ENCODE measurements at regions not wholly inside any gene's neighbourhood (a gene's known extent, or its start where the extent isn't known, plus 50 kb on each side); places are given as distances from the start of the nearest gene placed in this dataset.

DNA sequence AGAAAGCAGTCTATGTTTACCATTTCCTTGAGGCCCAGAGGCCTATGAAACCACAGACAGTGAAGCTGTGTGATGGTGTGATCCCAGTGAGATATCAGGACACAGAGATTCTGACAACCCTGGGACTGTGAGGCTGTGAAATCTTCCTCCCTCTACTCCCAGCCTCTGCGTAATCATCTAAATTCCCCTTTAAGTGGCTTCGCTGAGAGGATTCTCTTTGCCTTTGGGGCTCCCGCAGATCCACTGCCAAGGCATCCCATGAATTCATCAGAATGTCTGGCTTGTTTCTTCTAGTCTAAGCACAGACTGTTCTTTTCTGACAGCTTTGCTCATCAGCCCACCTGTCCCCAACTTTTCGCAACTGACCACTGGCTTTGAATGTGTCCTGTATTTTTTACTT, 901.2 kb upstream of the NR2F2 start:
- peak; percentile 87 for DNase-seq (ENCODE audit: low read depth)

DNA sequence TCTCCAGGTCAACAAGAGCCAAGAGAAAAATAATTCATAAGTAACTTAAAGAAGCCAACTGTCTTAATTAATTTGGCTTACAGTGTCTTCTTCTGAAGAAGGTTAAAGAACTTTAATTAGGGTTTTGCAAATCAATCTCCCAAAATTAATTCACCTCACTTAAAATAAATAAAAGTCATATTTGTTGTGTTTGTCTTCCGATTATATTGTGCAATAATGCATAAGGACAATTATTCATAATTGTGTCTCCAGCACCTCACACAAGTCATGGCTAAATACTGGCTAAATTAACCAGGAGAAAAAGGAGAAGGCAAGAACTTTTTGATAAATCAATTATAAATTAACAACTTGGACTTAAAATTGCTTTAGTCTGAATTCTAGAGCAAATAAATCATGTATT, 899.0 kb upstream of the NR2F2 start:
- DNase-seq (ENCODE audit: low read depth): no peak

DNA sequence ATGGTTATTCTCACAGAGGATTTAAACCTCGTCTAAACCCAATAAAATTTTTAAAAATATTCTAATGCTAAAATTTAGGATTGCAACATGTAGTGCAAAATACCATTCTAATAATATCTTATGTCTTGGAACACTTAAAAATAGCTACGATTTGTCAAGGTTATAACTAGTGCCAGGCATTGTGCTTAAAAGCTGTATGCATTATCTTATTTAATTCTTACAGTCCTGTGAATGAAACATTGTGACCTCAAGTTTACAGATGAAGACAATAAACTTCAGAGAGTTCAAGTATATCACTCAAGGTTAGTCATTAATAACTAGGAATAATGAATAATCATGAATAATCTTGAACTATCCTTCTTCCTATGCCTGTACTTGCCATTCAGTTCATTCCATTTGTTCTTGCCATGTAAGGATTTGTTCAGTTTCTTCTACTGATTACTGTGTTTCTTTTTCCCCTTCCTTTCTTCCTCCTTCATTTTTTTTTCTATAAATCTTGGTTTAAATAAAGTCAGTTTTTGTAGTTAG, 897.6 kb upstream of the NR2F2 start:
- no peak for DNase-seq (ENCODE audit: low read depth)

DNA sequence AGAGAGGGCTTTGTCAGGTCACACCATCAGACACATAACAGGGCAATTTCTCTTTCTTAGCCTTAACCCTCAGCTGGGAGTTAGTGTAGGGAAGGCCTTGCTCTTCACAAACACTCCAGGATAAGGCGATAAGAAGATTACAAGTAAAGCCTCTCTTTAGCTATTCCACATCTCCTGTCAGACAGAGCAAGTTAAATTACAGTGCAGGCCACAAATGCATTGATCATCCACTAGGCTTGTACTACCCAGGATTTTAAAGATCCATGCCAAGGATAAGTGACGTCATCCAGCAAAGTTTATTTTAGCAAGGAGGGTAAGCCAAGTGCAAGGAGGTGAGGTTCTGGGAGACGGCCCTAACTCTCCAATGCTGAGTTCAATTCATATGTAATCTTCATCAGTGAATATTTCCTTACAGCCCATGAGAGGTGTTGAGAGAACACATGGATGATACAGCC, 890.6 kb upstream of the NR2F2 start:
- no peak for DNase-seq (ENCODE audit: low read depth)

DNA sequence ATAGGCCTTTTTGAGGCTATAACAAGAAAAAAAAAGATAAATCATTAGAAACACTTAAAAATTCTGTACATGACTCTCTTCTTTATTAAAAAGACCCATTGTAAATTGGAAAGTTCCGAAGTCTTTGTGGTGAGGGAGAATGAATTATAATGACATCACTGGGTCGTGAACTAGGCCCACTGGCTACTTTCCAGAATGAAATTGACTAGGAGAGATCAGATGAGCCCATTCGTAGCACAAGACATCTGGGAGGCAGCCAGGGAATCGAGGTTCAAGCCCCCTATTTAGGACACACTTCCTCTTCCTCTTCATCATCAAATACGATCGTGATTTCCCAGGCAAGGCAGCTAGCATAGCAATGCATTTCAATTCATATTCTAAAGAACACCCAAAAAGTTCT, 889.8 kb upstream of the NR2F2 start:
- no peak for DNase-seq (ENCODE audit: low read depth)

DNA sequence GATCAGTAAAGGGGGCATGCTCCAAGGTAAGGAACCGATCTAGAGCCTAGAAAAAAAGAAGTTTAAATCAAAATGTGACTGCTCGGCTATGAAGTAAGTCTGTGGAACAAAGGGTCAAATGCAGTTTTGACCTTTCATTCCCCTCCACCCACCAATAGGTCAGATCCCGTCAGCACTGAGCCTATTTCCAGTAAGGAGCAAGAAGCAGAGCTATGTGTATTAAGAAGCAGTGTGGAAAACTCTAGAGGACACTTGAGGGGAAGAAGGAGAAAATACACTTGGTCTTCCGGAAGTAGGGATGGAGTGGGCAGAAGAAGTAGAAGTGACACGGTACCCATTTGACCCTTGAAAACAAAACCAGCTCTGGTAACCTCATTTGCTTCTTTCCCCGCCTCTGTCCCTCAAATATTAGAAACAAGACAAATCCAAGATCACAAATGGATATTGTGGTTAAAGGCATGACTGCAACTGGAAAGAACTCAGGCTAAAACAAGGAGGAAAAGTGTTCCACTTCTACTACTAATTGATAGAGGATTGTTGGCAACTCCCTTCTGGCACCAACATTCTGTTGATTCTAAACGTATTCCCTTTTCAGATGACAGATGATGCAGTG, 888.3 kb upstream of the NR2F2 start:
- no peak for DNase-seq (ENCODE audit: low read depth)

DNA sequence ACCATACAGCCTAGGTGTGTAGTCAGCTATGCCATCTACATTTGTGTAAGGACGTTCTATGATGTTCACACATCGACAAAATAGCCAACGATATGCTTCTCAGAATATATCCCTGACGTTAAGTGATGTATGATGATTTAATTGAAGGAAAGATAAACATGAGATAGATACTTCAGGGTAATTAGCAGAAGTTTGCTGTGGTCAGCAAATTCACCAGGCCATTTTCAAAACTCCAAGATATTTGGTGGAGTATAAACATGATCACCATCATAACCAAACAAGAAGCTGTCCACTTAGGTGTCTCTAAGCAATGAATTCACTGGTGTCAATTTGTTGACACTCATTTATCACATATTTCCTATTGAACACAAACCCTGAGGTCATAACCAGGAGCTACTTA, 885.6 kb upstream of the NR2F2 start:
- no peak for DNase-seq (ENCODE audit: low read depth)

DNA sequence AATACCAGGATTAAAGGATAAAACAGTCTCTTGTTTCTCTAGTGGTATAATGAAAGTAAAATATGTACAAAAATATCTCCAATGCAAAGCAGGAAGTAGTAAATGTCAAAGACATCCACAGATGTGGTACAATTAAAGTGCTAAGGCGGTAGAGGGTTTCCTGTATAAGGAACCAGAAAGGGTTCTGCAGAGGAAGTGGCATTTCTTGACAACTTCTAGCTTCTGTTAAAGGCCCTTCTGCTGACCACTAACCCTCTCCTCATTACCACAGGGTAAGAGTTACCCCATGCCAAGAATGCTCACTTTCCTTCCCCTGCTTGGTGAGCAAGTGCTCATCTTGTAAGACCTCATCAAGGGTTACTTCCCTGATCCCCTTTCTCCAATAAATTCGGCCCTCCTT, 883.6 kb upstream of the NR2F2 start:
- DNase-seq (ENCODE audit: low read depth): no peak

DNA sequence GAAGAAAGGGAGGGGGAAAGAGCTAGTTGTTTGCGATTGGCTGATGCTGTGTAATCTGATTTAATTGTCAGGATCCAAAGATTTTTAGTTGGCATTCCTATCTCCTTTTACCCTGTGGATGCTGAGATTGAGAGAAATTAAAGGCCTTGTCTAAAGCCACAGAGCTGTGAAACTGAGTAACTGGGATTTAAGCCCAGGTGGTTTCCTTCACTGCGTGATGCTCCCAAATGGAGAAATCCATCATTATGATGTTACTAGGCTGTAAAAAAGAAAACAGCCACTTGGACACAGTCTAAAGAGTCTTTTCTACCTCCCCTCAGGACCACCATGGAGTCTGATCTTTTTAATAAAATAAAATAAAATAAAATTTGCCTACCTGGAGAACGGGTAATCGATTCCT, 883.0 kb upstream of the NR2F2 start:
- DNase-seq (ENCODE audit: low read depth): no peak

DNA sequence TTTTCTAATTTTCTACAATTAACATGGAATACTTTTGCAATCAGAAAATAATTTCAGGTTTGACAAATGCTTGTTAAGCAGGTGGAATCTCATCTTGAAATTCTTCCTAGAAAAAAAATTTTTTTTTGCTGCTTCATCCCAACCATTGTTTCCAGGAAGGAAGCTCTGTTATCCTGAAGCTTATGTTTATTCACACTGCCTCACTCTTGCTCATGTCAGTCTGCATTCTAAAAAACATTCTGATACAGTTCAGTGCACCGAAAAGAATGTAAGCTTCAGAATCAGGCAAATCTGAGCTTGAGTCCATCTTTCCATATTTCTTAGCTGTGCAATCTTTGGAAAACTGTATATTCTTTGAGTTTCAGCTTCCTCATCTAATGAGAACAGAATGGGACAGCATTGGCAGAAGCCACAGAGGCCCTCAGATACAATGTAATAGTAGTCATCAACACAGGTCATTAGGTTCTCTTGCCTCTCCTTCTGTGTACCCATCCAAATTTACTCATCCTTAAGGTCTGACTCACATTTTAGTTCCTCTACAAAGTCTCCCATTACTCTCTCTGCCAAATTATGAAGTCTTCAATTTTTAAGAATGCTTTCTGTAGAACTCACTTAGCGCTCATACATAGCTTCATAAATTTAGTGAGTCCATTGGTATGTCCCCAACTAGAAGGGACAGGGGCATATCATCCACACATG, 881.8 kb upstream of the NR2F2 start:
- DNase-seq (ENCODE audit: low read depth): peak; percentile 34

DNA sequence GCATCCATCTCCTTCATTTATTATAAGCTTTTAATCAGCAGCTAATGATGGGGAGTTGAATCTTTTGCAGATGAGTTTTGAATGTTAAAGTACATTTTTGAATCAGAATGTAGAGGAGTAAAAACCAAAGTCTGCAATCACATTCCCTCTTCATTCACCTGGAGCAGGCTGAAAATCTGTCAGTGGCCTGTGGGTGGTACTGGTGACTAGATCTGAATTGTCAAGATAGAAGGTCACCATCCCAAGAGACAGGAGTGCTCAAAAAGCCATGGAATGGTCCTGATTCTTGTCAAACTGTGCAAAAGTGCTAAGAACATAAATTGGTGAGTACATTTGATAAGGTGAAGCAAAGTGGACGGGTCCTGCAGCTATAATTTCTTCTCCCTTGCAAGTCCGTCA, 881.3 kb upstream of the NR2F2 start:
- no peak for DNase-seq (ENCODE audit: low read depth)

DNA sequence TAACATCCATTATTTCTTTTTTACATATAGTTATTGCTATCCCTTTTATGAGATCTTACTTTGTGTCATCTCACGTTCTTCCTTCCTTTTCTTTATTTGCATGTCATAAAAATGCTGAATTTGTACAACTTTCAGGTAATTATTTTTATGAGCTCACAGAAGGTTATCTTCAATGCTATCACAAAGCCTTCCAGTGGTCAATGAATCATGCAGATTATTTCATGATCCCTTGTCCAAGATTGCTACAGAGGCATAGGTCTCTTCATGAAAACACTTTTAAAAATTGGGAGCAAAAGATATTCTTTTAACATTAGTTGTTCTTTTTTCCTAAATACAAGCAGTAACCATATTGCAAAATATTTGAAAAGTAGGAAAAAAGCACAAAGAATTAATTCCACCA, 880.1 kb upstream of the NR2F2 start:
- DNase-seq (ENCODE audit: low read depth): no peak

DNA sequence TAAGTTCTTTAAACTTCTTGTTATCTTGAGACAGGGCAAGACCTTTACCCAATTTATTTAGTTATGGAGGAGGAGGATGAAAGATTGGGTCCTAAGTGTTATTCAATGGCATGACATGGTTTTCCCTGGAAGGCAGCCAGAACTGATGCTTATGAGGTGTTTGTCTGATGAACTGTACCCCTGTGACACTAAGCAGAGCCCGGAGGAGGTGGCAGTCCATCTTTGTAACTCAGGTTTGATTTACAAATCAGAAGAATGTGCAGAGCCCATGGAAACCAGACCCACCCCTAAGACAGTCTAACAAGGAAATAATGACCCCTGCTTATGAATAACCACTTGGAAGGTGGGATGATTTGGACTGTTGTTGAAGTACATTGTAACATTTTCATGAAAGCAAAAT, 878.6 kb upstream of the NR2F2 start:
- DNase-seq (ENCODE audit: low read depth): no peak

DNA sequence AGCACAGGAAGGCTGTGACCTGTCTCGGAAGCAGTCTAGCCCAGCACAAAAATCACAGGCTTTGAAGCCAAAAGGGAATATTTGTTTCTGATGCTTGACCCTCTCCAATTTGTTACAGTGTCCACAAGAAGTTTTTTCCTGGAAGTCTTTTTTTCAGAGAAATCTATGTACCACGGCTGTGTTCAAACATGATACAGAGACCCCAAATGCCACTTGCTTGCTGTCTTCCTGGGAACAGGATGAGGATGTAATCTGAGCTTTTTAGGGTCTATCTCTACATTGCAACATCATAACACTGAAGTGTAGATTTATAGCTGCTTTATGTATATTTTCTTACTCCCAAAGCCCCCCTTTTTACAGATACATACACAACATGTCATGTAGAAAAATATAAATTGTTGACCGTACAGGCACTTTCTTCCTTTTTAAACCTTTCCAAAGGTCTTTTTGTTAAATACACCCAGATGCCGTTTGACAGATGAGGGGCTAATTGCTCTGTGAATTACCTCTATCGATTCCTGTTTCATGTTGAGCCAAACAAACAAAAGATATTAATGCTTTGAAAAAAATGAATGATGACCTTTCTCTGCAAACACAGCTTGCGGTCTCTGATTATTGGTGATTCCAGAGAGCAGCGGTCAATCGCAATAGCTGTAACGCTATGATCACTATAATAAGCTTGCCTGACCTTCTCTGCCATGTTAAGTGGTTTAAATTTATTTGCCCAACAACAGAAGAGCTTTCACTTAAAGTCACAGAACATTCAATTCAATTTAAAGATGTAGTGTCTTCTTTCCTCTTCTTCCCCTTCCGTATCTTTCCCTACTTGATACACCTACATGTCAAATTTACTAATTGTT, 875.9 kb upstream of the NR2F2 start:
- DNase-seq (ENCODE audit: low read depth): no peak

DNA sequence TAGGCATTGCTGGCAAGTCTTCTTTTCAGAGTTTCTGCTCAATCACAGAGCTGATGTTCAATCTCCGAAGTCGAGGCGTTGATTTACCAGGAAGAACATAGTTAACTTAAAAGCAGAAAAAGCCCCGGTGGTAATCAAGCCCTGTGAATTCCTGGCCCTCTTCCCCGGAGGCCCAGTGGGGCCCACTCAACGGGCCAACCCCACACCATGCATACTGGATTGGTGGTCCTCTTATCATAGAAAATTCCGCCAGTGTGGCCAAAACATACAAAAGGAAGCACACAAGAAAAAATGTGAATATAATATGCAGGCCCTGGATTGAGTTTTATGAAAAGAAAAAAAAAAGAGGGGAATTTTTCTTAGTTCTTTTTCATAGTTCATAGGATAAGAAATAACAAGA, 873.0 kb upstream of the NR2F2 start:
- no peak for DNase-seq (ENCODE audit: low read depth)

DNA sequence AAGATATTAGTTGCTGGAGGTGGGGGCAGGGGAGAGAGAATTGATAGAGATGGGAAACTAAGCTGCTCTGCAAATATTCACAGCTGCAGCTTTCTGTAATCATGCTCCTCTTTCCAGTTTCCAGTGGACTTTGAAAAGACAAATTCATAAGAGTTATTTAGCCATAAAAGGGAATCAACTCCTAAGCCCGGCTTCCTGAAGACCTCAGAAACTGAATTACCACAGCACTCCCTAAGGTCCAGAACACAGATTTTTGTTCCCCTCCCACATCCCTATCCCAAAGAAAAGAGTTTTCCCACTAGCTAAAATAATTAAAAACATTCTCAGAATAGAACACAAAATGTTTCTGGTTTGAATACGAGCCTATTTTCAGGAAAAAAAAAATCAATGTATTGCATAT, 871.8 kb upstream of the NR2F2 start:
- no peak for DNase-seq (ENCODE audit: low read depth)

DNA sequence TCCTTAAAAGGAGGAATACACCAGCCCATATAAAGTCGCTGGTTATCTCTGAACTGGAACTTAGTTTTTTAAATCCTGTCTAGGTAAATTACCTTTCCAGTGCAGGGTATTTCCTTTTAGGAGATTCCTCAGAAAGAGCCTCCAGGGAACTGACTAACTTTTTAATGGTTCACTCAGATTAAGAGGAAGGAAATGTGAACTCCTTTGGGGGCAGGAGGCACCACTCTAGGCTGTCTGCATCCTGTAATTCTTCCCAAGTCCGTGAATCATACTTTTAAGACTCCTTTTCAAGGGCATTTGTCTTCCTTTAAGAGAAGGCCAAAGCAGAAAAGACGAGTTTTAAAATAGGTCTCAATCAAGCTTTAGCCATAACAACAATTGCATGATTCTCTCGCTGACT, 871.2 kb upstream of the NR2F2 start:
- DNase-seq (ENCODE audit: low read depth): peak; percentile 23

DNA sequence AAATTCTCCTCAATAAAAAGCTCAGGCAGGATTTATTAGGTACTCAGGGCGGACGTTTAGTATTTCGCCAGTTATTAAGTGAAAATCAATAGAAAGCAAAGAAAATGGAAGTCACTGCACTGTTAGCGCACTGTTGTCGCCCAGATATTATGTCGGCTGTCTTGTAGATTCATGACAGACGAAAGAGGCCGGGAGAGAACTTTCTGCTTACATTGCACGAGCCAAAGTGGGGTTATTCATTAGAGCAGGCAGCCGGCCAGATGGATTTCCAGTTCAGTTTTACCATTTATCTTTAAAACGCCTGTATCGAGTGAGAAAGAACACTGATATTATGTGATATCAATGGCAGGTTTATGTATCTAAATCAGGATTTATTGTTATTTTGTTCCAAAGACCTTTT, 866.0 kb upstream of the NR2F2 start:
- no peak for DNase-seq (ENCODE audit: low read depth)

DNA sequence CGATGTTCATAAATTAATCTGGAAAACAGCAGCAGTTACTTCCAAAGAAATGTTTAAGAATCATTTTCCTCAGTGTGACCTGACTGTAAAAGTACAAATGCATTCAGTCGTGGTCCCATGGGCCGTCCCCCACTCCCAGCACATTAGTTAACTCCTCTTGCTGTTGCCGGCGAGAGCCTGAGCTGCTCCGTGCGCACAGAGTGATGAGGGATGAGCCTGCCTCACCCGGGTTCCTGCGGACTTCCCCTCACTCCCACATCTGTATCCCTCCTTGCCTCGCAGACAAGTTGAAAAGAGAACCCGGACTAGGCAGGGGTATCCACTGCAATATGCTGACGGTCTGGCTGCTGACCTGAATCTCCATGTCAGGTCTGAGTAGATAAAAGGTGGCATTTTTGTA, 861.7 kb upstream of the NR2F2 start:
- no peak for DNase-seq (ENCODE audit: low read depth)

DNA sequence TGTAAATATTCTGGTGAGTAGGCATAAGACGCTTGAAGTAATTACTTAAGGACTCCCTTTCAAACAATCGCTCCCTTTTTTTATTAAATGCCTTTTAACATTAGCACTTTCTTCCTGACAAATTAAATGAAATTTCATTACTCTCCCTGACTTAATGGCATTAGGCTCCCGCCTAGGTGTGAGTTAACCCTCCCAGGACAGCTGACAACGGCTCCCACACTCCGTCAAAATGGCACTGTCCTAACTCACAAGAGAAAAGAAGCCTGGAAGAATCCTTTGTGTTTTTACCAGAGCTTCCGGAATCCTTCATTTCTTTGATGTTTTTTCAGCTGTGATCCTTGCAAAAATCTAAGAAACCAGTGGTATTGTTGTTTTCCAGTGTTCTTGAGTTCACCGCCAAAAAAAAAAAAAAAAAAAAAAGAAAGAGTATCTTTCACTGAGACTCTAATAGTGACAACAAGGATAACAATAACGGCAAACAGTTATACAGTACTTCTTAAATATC, 861.0 kb upstream of the NR2F2 start:
- DNase-seq (ENCODE audit: low read depth): peak; percentile 18

DNA sequence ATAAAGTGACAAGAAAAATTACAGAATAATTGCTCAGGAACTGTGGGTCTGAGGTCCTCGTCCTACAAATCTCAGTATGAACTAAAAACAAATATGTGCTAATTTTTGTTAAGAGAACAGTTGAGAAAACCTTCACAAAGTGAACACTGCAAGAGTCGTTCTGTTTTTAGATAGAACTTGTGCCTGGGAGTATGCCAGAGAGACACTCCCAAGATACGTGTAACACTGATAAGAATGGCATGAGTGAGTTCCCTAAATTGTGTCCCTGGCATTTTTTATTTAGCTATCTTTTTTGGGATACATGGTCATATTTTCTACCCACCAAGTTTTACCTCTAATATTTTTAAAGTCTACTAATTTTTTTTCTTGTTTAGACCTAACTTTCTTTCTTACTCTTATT, 860.0 kb upstream of the NR2F2 start:
- DNase-seq (ENCODE audit: low read depth): no peak

DNA sequence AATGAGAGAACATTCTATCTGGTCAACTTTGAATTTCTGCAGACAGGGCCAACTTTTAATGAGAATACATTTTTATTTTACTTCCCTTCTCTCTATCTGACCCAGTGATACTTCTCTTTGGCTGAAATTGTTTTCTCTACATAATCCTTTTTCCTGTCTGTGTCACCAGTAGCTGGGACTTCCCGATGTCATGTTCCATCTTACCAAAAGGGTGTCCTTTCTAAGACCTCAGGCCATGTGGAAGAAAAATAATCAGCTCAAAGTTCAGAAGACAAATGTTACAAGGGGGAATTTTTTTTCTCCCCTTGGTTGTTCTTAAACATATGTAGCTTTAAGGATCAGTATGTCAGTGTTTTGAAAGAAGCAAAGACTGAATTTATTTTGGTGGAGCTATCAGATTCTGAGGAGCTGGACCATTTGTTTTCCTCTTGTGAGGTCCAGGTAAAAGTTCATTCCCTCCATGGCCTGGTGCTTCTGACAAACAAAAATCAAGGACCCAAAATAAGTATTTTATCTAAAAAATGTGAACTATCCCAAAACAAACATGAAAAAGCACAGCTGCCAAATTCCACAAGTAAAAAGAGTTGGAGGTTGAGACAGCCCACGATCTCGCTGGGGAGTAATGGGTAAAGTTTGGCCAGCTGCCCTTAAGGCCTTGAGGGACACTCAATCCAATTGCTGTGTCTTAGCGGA, 859.4 kb upstream of the NR2F2 start:
- DNase-seq (ENCODE audit: low read depth): peak; percentile 50
